ENCODE measurements at regions not wholly inside any gene's neighbourhood (a gene's known extent, or its start where the extent isn't known, plus 50 kb on each side); places are given as distances from the start of the nearest gene placed in this dataset.

- peak overlapping the region; percentile 31 for H3K4me3 ChIP-seq (ENCODE audit: low read depth, low read length)
Observed at GRCh38 chr18:61606068-61606660, 272.9 kb downstream of the CDH20 start.

GRCh38 chr18:61605376-61606067 lies 272.3 kb downstream of the CDH20 start:
- H3K9ac ChIP-seq (ENCODE audit: low read depth, low read length), result no peak overlapping the region
- H3K36me3 ChIP-seq (ENCODE audit: control insufficient read depth, insufficient read depth, low read length), result no peaks in the 10 kb centered on the region
- H3K27me3 ChIP-seq (ENCODE audit: control insufficient read depth, insufficient read depth, low read length), result no peaks in the 10 kb centered on the region
- peak overlapping the region; percentile 31 for H3K4me3 ChIP-seq (ENCODE audit: low read depth, low read length)
- H3K9me3 ChIP-seq (ENCODE audit: control insufficient read depth, insufficient read depth, low read length), result no peaks in the 10 kb centered on the region
- peaks cover 4% of the 10 kb centered on the region for H3K4me1 ChIP-seq (ENCODE audit: control insufficient read depth, insufficient read depth, low read length)

More at GRCh38 chr18:61606068-61606660, 272.9 kb downstream of the CDH20 start:
- Histone ChIP-seq H3K4me1 (ENCODE audit: control insufficient read depth, insufficient read depth, low read length) (peaks cover 4% of the 10 kb centered on the region), H3K36me3 (ENCODE audit: control insufficient read depth, insufficient read depth, low read length) (no peaks in the 10 kb centered on the region), H3K9me3 (ENCODE audit: control insufficient read depth, insufficient read depth, low read length) (no peaks in the 10 kb centered on the region), H3K27me3 (ENCODE audit: control insufficient read depth, insufficient read depth, low read length) (no peaks in the 10 kb centered on the region), H3K9ac (ENCODE audit: low read depth, low read length) (peak overlapping the region; percentile 39)
